NCI-H748 (cell line): ENCODE measurements at regions not wholly inside any gene's neighbourhood (a gene's known extent, or its start where the extent isn't known, plus 50 kb on each side); places are given as distances from the start of the nearest gene placed in this dataset.
"Not testable (repeated sequence)": the region's sequence is repeated elsewhere in the genome, so short reads cannot be mapped to it uniquely, and the experiment has no call there.

Experiments
- DNase-seq: peaks from one replicate; lab custom pipeline; 2025; ENCODE audit not compliant: unreplicated experiment; lab: John Stamatoyannopoulos, UW

DNA sequence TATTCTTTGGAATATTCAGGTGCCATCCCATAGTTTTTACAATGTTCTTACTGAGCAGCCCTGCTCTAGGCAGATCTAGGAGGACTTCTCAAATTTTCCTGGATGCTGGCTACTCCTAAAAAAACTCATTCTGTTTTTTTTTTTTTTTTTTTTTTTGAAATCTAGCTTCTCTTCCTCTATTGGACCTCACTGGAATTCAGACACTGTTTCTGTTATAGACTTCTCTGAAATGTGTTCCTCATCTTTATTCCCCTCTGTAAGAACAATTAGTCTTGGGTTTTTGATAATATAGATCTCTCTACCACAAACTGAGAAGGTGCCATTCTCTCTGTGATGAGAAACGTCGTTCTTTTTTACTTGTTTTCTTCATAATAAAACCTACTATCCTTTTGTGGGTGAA, 115.3 kb upstream of the CCND2 start:
- no peak for DNase-seq

DNA sequence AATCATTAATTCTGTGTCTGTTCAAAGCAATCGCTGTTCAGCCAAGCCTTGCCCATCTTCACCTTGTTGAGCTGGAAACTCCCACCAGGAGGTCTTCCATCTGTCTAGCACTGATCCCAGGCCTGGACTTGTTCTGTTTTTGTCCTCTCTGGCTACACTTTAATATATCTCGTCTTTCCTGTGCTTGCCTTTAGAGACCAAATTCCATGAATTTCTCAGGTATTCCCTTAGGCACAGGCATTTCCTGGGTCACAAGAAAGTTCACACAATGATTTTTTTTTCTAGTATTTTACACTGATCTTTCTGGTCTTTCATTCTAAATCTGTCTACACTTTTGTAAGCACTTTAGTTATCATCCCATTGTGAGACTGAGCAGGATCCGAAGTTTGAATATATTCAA, 116.4 kb upstream of the CCND2 start:
- DNase-seq: no peak

DNA sequence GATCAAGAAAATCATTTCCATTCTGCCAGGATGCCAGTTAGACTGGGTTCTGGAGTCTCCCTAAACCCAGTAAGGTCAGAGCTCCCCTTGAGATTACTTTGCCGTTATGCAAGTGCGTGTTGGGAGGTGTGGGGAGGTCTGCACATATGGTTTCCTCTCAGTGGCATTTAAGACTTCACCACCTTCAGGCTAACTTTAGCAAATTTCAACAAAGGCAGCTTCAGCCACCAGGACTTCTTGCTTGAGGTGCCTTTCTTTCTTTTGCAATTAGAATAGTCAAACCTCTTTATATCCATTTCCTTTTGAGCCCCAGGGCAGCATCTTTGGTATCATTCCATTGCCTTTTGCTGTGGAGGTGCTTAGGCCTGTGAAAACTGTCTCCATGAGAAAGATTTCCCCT, 117.2 kb upstream of the CCND2 start:
- DNase-seq: no peak

DNA sequence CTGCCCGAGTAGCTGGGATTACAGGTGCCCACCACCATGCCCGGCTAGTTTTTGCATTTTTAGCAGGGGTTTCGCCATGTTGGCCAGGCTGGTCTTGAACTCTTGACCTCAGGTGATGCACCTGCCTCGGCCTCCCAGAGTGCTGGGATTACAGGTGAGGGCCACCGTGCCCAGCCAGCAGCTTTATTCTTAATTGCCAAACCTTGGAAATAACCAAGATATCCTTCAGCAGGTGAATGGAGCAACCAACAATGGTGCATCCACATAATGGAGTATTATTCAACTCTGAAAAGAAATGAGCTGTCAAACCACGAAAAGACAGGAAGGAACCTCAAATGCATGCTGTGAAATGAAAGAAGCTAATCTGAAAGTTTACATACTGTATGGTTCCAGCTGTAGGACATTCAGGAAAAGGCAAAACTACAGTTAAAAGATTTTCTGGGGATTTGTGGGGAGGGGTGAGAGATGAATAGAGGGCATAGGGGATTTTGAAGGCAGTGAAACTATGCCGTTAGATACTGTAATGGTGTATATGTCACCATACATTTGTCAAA, 118.8 kb upstream of the CCND2 start:
- no peak for DNase-seq

GRCh38 chr12:4153343-4153892, 120.1 kb upstream of the CCND2 start:
- DNase-seq: no peak

- DNase-seq: no peak
These were observed 121.3 kb upstream of the CCND2 start for GRCh38 chr12:4152145-4152795.

DNA sequence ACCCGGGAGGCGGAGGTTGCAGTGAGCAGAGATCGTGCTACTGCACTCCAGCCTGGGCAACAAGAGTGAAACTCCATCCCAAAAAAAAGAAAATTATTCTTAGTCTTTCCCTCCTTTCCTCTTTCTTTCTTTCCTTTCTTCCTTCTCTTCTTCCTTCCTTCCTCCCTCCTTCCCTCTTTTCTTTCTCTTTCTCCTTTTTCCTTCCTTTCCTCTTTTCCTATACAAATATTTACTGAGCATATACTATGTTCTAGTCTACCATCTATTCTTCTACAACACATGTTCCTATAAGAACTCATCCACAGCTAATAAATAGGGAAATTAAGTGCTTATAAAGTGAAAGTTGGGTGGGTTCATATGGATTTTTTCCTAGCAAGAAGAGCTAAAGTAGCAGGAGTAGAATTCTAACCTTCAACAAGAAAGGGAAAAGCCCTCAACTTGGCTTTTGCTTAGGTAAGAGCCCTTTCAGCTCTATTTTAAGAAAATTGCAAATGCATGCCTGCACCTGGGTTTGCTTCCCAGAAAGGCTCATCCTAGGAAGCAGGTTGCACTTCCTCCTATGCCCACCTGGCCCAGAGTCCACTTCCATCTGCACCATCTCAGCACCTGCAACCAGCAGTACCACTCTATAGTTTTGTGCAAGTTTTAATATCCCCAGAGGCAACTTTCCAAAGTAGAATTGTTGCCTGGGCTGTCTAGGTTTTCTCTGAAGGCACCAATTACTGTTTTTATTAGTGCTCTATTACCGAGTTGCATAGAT, 122.0 kb upstream of the CCND2 start:
- no peak for DNase-seq

- not testable (repeated sequence) for DNase-seq
These were observed 123.2 kb upstream of the CCND2 start for GRCh38 chr12:4150355-4150754.

- DNase-seq: no peak
These were observed 125.0 kb upstream of the CCND2 start for GRCh38 chr12:4148418-4149056.

GRCh38 chr12:4147031-4147481, 126.5 kb upstream of the CCND2 start:
- no peak for DNase-seq

DNA sequence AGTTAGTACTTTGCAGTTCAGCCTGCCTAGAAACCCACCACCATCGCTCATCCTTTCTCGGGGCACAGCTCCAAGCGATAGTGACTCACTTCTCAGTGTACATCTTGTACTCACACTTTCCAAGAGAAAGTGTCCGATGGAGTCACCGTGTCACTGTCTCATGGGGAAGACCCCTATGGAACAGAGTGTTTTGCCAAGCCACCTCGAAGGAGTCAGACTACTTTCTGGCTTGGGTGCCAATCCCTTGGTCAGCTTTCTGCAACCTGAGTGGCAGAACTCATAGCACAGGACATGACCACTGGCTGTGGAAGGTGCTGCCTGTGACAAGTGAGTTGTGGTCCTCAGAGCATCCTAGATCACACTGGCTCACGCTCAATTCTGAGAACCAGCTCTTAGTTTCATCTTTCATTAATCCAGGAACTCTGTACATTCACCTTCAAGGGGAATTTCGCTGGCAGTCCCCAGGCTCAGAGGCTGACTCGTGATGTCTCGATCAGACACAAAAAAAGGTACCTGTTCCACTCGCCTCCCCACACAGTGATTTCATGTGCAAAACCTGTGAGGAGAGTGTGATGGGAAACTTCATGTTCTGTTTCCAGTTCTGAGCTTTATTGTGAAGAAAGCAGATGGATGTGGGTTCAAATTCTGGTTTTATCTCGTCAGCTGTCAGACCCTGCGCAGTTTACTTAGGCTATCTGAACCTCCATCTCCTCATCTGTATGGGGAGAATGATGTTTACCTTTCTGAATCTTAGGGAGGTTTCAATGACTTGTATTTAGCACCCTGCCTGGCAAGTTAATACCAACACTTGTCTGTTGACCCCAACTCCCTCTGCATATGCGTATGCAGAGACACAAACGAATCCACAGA, 127.3 kb upstream of the CCND2 start:
- DNase-seq: no peak

- DNase-seq: no peak
These were observed 128.9 kb upstream of the CCND2 start for GRCh38 chr12:4144676-4145075.

DNA sequence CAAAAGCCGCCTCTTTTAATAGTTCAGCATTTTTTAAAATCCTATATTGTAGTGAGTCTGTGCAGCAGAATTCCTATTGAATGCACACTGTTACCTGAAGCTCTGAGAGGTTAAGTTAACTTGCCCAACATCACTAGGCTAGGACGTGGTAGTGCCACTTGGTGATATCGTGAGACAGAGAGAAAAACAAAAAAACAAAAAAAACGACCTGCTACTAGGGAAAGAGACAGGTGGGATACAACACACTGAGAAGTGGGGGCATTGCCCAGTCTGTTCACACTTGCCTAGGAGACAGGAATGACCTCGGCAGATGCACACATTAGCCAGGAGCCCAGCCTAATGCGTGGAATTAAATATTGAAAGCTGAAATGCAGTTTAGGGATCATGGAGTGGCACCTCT, 129.7 kb upstream of the CCND2 start:
- DNase-seq: peak; percentile 1

DNA sequence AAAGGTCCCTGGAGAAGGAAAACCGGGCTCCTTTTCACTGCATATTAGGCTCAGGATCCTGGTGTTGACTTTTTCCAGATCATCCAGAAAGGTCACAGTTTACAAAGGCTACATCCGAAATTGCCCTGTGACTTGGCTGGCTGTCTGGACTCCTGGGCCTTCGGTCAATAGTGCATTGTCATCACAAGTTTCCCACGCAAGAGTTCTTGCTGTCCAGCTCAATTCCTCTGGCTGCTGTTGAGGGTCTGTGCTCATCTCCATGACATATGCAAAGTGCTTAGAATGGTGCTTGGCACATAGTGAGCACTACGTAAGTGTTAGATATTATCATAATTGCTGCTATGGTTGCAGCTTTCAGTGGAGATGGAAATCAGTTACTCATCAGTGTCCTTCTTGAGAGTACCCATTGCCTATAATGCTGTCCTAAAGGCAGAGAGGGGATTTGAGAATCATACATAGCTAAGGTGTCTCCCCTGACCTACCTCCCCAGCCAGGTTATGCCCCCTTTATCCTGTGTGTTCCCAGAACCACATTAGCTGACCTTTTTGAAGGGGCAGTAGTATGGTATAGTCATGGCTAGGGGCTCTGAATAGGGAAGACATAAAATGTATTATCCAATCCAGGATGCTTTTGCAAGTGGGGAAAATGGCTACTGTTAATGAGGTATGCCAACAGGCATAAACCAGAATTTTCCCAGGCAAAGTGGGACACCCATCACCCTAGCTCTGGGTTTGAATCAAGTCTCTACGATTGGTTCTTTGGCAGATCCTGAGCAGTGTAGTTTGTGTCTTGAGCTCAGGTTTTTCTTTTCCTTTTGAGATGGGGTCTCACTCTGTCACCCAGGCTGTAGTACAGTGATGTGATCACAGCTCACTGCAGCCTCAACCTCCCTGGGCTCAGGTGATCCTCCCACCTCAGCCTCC, 132.0 kb upstream of the CCND2 start:
- no peak for DNase-seq

DNA sequence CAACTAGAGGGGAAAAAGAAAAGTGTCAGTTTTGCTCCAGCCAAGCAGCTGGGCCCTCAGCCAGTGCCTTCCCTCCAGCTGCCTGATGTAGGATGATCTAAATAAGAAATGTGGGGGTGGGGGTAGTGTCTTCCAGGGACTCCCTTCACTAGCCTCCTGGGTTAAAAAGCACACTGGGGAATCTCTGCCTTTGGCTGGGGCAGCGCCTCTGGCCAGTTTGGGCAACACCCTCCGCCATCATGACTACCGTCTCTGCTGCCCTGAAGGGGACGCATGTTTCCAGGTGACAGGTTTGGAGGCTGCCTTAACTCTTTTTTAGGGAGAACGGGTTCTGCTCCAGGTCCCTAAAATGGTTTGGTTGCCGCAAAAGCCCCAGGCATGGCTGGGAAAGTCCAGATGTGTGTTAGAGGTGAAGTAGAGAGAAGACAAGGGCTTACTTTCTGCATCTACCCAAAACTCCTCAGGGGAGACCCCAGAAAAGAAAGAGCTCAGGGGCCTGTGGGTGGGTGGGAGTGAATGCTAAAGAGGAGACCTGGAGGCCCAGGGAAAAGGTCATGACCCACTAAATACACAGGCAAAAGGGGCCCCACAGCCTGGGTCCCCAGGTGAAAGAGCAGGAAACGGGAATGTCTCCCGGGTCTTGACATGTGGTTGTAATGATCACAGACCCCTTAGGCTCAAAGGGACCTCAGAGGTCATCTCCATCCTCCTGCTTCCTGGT, 132.8 kb upstream of the CCND2 start:
- DNase-seq: no peak

DNA sequence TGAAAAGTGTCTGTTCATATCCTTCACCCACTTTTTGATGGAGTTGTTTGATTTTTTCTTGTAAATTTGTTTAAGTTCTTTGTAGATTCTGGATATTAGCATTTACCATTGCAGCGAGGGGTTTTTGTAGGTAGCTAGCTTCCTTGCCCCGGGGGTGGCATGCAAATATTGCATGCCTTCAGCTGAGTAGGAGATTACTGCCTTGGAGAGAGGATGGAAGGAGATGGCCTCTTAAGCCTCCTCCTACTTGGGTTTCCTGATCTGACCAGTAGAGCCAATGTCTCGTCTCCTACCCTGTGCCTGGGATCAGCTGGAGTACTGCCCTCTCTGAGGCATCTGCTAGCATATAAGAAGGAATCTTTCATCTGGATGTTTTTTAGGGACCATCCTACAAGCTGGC, 134.4 kb upstream of the CCND2 start:
- DNase-seq: no peak

DNA sequence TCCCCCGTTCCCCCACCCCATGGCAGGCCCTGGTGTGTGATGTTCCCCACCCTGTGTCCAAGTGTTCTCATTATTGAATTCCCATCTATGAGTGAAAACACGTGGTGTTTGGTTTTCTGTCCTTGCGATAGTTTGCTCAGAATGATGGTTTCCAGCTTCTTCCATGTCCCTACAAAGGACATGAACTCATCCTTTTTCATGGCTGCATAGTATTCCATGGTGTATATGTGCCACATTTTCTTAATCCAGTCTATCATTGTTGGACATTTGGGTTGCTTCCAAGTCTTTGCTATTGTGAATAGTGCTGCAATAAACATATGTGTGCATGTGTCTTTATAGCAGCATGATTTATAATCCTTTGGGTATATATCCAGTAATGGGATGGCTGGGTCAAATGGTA, 135.0 kb upstream of the CCND2 start:
- DNase-seq: not testable (repeated sequence)

DNA sequence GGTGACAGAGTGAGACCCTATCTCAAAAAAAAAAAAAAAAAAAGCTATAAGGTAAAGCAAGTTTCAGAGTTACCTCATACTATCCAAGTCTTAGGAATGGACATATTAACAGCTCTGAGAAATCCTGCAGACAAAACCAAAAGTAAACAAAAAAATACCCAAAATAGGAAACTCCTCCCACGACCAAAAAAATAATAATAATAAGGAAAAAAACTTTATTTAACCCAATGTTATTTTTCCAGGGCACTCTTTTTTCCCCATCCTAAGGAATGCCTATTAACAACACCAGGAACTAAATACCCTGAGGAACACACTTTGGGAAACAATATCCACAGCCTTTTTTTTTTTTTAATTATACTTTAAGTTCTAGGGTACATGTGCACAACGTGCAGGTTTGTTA, 135.5 kb upstream of the CCND2 start:
- DNase-seq: no peak

DNA sequence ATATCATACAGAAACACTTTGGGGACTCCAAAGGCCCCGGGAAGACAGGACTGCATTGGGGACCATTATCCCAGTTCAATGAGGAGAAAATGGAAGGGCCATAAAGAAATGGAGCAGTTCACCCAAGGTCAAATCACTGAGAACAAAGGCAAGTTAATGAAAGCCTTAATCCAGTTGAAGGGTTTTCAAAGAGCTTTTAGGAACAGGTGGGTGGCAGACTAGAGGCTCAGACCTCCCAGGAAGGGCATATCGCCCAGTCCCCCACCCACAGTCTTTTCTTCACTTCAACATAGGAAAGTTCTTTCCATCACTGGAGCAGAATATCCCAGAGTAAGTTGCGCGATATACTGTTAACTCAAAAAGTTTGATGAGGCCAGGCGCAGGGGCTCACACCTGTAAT, 136.1 kb upstream of the CCND2 start:
- no peak for DNase-seq
